ENCODE measurements at regions not wholly inside any gene's neighbourhood (a gene's known extent, or its start where the extent isn't known, plus 50 kb on each side); places are given as distances from the start of the nearest gene placed in this dataset.

DNA sequence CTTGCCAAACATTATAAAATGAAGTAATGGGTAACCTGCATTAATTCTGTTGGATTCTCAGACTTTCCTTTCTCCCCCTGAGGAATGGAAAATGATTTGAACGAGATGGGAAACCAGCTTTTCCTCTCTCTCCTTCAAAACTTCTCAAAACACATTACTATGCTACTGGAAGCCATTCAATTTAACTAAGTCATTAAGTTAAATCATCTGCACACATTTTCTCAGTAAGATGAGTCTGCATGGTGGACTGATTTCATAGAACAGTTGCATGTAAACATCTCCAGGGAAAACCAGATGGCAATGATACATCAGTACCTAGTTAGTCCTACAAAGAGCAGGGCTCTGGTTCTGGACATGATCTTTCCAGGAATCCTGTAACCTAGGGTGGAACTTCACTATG is 59.9 kb downstream of the BMP4 start:
- no peak for DNase-seq (ENCODE audit: low read depth)

DNA sequence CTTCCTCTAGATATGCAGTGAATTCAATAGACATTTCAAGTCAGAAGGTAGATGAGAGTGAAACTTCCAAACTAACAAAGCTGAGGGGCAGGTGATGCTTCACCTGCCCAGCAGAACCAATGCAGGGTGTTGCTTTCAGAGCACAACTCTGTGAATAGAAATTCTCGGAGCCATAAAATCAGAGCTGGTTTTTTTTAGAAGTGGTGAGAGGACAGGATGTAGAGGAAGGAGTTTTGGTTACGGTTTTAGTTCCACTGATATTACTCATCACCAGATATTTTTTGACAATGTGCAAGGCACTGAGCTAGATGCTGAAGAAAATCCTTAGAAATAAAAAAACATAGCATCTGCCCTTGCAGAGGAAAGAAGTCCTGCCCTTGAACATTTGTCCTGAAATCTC is 62.2 kb downstream of the BMP4 start:
- DNase-seq (ENCODE audit: low read depth): no peak

DNA sequence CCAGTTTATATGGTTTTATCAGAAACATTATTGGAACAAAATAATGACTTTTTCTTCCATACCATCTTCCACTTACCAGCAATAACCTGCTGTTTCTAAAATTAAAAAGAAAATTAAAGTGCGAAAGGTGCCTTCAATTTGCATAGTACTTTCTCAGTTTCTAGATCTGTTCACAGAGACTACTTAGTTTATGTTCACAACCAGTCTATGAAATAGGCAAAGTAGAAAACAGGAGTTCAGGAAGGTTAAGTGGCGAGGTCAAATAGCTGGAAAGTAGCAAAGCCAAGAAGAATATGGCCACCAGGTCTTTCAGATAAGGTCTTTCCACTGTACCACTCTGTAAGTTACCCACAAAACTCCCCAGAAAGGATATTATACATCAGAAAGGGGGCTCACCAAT is 63.3 kb downstream of the BMP4 start:
- DNase-seq (ENCODE audit: low read depth): no peak

DNA sequence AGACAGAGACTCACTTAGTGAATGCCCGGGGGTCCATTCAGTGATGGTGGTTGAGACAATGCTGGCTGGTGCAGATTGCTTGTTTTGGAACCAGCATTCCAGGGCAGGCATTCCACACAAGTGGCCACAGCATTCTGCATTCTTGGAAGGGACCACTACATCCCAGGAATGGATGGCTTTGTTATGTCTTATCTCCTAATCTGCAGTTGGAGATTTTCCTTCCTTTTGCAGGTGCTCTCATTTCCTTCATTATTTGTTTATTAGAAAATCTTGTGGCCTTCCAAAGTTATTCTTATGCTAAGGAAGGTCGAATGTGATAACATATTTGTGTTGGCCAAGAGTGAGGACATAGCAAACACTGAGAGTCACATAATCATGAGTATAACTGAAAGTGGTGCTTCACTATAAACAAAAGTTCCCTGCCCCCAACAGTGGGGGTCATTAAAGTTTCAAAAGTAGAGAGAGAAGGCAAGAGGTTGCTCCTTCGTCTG is 66.0 kb downstream of the BMP4 start:
- DNase-seq (ENCODE audit: low read depth): no peak

DNA sequence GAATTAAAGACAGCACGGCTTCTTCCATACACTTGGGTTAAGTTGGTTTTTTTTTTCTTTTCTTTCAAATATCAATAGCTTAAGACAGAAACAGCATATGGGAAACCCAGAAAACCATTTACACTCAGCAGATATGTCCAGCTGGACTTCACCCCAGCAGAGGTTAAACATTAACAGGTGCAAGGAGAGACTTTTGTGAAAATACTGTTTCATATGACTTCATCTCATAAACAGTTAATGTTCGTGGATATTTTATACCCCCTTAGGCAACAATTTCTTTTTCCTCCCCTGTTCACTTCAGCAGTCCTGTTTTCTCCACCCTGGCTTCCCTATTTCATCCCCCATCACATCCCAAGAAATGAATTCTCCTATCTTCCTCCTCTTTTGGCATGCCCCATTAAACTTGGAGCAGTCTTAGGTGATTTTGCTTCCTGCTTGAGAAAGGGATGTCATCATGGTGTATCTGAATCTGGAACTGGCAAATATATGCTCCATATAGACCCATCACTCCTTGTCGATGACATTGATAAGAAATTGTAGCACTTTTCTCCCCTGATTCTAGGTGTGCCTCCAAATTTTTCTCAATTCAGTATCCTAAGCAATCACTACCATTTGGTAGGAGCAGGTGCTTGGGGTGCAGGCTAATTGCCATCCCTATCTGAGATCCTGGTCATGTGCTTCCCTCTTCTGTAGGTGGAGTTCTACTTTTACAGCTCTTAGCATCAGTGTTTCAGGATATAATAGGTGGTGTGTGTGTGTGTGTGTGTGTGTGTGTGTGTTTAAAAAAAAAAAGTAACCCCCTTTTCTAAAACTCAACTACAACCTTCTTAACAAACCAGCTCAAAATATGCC is 67.9 kb downstream of the BMP4 start:
- DNase-seq (ENCODE audit: low read depth): no peak

DNA sequence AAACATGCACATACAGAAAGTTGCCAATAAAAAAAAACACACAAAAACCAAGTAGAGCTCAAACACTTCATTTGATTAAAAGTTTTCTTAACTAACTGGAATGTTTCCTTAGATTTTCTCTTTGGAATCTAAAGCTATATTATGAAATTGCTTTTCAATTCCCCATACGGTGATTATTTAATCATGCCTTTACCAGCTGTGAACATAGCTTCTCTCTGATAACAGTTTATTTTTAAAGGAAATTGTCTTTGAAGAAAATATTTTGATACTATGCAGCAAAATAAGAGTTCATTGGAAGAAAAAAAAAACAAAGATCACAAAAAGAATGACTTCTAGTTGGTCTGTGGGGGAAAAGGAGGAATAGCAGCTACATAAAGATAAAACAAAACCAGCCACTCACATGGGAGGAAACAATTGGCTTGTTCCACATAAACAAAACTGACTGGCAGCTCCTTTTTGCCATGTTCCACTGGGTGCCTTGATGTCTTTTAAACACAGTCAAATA is 71.4 kb downstream of the BMP4 start:
- DNase-seq (ENCODE audit: low read depth): no peak

DNA sequence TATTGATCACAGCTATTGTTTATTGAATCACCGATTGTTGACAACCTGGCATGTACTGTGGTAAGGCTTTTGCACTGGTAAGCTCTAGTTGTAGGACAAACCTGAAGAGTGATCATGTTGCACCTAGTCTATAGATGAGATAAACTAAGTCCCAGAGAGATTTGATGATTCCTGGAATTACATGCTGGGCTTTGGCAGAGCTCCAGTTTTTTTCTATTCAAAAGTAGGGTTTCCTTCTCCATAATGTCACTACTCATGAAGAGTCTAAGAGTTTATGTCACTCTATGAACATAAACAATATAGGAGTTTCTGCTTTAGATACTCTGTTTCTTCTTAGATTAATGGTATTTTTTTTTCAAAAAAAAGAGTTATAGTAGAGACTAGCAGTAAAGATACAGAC is 72.0 kb downstream of the BMP4 start:
- DNase-seq (ENCODE audit: low read depth): no peak

DNA sequence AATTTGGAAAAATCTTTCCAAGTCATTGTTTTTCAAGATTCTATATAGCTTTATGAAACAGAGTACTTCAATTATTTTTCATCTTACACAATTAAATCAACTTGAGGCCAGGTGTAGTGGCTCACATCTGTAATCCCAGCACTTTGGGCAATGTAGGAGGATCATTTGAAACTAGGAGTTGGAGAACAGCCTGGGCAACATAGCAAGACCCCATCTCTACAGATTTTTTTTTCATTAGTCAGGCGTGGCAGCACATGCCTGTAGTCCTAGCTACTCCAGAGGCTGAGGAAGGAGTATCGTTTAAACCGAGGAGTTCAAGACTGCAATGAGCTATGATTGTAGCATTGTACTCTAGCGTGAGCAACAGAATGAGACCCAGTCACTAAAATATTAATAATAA is 72.9 kb downstream of the BMP4 start:
- no peak for DNase-seq (ENCODE audit: low read depth)

DNA sequence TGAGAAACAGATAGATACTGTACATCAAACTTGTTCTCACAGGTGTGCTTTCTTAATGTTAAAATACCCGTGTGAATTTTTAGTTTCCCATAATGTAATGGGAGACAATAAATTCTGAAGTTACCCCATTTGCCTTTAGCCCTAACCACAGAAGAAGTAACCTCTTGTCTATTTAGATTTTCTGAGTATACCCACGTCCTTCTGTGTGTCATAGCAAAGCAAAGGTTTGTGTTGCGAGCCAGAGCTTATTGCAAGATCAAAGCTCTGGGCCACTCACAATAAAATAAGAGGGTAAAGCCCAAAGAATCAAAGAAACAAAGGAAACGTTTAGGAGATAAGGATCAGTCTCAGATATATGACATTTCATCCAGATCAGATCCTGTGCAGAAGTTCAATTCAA is 73.9 kb downstream of the BMP4 start:
- DNase-seq (ENCODE audit: low read depth): no peak

DNA sequence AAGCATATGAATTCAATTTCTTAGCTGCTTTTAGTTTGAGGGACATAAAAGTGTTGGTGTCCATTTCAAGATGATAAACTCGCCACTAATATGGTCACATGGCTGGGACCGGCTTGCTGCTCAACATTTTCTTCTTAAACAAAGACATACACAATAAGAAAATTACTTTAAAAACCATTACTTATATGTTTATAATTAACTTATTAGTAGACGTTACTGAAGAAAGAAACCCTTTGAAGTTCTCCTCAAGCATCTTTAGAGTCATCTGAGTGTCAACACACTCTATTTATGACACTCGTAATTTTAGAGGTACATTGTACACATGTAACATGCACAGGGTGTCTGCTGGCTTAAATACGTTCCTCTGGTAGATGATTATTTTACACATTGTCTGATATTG is 74.7 kb downstream of the BMP4 start:
- DNase-seq (ENCODE audit: low read depth): no peak

DNA sequence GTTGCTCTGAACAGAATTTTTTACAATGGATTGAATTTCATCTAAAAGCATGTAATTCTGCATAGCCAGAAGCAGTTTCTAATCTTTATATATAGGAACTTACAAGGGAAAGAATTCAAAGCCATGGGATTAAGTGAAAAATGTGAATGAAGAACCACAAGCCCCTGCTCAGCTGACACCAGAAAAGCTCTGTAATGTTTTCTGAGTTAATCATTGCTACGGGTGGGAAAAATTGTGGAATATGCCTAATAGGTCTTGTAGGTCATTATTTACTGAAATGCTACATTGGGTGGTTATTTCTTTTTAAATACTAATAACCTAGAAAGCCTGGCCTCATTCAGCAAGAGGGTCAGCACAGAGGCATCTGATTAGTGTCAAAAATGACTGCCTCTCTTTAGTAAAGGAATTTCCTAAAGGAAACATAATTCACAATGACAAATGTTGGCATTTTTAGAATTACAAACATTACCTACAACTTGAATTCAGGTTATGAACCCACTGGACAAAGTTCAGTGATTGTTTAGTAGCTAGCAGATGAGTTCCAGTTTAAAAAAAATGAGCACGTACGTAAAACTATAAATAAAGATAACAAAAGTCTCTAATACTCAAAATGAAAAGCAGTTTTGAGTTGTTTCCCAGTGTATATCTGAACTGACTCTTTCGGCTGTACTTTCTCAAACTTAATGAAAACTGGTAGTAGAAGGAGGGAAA is 75.3 kb downstream of the BMP4 start:
- DNase-seq (ENCODE audit: low read depth): no peak

DNA sequence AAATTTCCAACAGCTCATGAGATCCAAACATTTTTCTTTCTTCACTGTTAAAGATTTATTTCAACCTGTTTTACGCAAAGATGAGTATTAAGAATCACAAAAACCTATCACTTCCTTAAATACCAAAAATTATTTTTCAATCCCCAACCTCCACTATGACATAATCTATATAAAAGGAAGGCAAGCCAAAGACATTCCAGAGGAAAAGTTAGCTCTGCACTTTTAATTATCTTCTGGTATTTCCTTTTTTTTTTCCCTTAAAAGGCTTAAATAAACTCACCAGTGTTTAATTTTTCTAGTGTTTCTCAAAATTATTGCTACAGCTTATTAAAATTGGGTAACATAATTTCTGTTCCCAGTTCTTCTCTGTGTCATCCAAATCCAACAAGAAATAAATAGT is 75.9 kb downstream of the BMP4 start:
- no peak for DNase-seq (ENCODE audit: low read depth)

DNA sequence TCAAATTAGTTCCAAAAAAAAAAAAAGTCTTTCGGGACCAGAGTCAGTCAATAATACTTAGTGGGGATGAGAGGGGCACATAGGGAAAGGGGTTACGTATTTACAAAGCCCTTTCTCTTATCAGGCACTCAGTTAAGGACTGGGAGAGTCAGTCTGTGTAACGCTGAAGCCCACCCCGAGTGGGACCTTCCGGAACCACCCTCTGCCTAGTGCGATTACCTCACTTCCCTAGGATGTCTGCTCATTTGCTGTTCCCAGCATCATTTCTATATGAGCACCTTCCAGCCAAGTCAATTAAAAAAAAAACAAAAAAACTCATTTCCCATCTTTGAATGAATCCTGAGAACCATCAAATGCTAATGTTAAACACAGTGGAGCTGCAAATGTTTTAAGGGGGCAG is 76.9 kb downstream of the BMP4 start:
- DNase-seq (ENCODE audit: low read depth): no peak

DNA sequence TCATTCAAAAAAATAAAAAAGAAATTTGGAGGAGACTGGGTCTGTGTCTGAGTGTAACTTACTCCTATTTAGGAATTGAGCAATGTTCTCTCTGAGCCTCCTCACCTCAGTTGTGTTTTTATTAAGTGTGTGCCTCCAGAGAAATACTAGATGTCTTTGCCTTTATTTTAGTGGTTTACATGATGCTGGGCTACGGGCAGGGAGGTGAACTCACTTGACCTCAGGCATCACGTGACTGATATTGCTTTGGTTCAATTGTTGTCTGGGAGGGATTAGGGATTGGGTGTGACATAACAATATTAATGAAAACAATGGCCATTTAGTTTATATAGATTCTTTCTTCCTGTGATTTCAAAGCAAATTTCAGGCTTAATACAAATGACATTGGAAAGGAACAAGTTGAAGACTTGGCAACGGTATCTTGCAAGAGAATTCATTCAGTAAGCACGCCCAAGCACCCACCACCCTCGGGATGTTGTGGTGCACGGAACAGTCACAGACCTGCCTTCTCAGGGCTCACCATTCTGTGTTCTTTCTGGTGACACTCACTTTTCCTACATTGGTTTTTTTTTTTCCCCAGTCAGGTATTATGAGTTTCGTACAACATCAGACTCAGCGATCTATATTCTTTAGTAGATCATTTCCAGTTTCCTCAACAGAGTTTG is 77.5 kb downstream of the BMP4 start:
- DNase-seq (ENCODE audit: low read depth): no peak

DNA sequence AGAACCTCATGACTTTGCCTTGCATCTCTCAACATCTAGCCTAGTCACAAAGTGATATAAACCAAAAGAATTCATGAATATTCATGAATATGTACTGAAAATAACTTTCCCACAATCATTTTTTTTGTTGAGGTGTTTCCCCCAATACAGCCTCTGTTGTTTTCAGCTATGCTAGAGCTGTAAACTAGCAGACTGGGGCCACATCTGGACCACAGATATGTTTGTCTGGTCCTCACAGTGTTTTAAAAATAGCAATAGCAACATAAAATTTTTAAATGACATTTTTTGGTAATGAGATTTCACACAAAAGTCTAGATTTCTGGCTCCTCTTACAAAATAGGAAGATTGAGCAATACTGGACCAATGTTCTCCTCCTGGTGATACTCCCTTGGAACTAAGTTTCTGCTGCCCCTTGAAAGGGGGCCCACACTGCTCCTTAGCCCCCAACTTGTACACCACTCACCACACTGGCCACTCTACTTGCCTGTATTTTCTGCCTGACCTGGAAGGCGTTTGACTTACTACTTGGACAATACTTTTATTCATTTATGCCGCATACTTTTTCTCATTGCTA is 81.2 kb downstream of the BMP4 start:
- no peak for DNase-seq (ENCODE audit: low read depth)

DNA sequence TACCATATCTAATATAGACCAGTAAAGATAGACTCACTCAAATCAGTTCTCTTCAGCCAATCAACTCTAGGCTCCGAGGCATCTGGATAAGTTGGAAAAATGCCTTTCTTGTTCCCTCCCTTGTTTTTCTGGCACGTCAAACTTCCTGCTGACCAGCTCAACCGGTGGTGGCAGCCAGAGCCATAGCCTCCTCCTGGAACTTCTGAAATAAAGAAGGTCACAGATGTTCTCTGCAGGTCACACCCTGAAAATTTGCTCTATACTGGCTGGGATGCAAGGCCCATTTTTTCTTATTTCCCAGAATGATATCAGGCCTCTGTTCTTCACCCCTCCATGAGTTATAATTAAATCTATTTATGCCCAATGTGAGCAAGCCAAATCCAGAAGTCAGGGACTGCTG is 81.9 kb downstream of the BMP4 start:
- no peak for DNase-seq (ENCODE audit: low read depth)

DNA sequence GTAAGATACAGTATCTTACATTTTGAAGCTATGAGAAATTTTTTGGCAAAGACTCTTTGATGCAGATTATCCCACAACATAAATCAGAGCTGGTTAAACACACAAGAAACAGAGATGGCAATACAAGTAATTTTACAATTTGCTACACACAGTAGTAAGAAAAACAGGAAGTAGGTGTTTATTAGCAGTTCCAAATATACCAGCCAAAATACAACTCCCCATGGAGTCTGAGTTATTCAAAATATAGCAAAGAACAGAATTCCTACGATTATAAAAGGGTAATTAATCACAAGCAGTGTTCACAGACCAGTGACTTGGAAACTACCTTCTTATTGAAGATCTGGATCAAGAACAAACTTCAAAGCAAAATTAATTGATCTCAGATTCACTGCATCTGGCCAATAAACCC is 83.9 kb downstream of the BMP4 start:
- no peak for DNase-seq (ENCODE audit: low read depth)

DNA sequence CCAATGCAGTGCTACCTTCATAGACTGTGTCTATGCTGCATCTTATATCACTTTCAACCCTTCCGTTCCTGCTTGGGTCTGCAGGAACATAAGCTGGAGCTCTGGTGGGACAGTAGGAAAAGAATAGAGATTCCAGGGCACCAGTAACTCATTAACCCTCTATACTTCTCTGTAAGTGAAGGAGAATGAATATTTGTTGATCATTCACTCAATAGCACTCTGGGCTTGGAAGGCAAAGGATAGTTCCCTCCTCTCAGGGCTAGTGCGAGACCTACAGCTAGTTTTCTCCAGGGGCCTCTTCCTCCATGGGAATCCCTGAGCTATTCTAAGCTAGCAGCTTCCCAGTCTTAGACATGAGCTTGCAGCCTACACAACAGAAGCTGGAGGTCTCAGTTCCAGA is 84.7 kb downstream of the BMP4 start:
- DNase-seq (ENCODE audit: low read depth): no peak

DNA sequence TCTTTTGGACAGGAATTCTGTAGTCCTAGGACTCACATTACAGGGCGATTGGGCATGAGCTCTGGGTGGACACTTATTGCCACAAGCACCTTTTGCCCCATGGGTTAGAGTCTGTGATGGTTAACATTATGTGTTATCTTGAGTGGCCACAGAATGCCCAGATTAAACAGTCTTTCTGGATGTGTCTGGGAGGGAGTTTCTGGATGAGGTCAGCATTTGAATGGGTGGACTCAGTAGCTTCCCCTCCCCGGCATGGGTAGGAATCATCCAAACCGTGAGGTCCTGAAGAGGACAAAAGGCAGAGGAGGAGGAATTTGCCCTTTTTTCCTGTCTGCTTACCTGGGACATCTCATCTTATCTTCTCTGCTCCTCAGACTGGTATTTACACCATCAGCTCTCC is 85.6 kb downstream of the BMP4 start:
- no peak for DNase-seq (ENCODE audit: low read depth)

DNA sequence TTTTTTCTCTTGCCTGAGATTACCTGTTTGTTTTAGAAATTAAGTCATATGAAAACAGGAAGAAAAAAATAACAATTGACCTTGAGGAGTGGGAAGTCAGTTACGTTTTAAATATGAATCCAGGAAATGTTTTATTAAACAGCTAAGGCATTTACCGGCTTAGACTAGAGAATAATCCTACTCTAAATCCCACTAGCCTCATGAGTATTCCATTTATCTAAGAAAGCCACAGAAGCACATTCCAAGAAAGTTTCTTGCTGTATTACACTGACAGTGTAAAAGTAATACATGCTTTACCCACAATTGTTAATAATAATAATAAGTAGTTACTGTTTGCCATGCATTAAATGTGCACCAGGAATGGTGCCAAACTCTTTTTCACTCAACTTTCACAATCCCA is 90.9 kb downstream of the BMP4 start:
- no peak for DNase-seq (ENCODE audit: low read depth)

DNA sequence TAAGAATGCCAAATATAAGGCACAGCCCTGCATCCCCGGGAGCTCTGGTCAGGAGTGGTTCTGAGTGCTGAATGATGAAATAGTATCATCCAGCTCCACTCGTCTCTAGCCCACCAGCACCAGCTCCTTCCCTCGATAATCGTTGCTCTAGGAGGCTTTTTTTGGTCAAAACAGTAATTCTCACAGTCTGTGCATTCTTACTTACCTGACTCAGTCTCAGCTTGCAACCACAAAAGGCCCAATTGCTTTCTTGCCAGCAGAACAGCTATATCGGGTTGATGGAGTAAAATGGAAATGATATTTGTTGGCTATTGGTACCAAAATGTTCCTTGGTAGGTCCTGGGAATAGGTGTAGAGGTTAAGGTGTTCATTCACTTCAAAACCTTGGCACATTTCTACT is 94.8 kb downstream of the BMP4 start:
- no peak for DNase-seq (ENCODE audit: low read depth)

DNA sequence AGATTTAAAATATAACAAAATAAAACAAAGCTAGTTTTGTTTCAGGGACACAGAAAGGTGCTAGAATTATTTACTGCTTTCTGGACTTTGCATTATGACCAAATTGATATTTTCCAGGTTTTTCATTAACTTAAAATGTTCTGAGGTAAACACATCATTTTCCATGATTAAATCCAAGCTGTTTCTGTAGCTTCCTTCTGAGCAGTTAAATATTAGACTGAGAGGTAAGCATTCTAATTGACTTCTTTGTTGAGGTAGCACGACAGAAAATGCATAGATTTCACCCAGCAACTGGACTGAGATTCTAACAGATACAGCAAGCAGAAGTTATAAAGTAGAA is 98.3 kb downstream of the BMP4 start:
- no peak for DNase-seq (ENCODE audit: low read depth)

Measured in stimulated activated CD8-positive, alpha-beta memory T cell treated with anti-CD3 and anti-CD28 coated beads, Interleukin-7, amount 100 ng/mL, for 24 hours (primary cell).